Activated B cell treated with CpG ODN at 0.5 μM for 24 hours (primary cell): ENCODE measurements at regions not wholly inside any gene's neighbourhood (a gene's known extent, or its start where the extent isn't known, plus 50 kb on each side); places are given as distances from the start of the nearest gene placed in this dataset.
"Not testable (repeated sequence)": the region's sequence is repeated elsewhere in the genome, so short reads cannot be mapped to it uniquely, and the experiment has no call there.

Source experiments
- ATAC-seq: fragments of 200-7000 bp; cut with Tn5 transposase; one replicate; pipeline ENCODE4 v1.10.0; 2021; ENCODE audit warnings: low read depth, mild to moderate bottlenecking, moderate library complexity
- CTCF ChIA-PET: fragments of 350-600 bp; sonication (Branson Sonifier 250); formaldehyde crosslinking; loops from one replicate; lab custom pipeline; 2021; ENCODE audit warnings: antibody characterized with exemption; lab: Charles Lee
- POLR2A ChIA-PET: fragments of 350-600 bp; sonication (Branson Sonifier 250); formaldehyde crosslinking; loops from one replicate; lab custom pipeline; 2021; ENCODE audit warnings: antibody characterized with exemption; lab: Charles Lee
- DNase-seq: peaks from one replicate; pipeline ENCODE4 v3.0.0; 2022
- H3K27ac Mint-ChIP-seq: one replicate; pipeline ENCODE4 v1.8.0; 2020; ENCODE audit warnings: mixed read lengths
- H3K27me3 Mint-ChIP-seq: one replicate; pipeline ENCODE4 v1.8.0; 2021; ENCODE audit warnings: mixed read lengths
- H3K36me3 Mint-ChIP-seq: one replicate; pipeline ENCODE4 v1.8.0; 2021; ENCODE audit warnings: low read depth, mixed read lengths
- H3K4me1 Mint-ChIP-seq: one replicate; pipeline ENCODE4 v1.8.0; 2021; ENCODE audit warnings: mixed read lengths
- H3K4me3 Mint-ChIP-seq: one replicate; pipeline ENCODE4 v1.8.0; 2020; ENCODE audit warnings: mild to moderate bottlenecking, mixed read lengths
- H3K9me3 Mint-ChIP-seq: one replicate; pipeline ENCODE4 v1.8.0; 2020; ENCODE audit warnings: mixed read lengths
- CTCF ChIP-seq: fragments of 200-600 bp; IDR thresholded peaks from one replicate; pipeline ENCODE4 v1.8.0; 2022; ENCODE audit warnings: antibody characterized with exemption, mild to moderate bottlenecking
- intact Hi-C: fragments of 100-400 bp; cut with micrococcal nuclease; formaldehyde crosslinking; loops from one replicate; pipeline ENCODE4 v1.15.1; 2024

GRCh38 chr1:181181792-181182585, 93.5 kb downstream of the IER5 start:
- intact Hi-C loops, result no loop called here
- H3K4me1 Mint-ChIP-seq, result no peaks in the 10 kb centered on the region
- H3K4me3 Mint-ChIP-seq, result no peak overlapping the region
- peaks cover 3% of the 10 kb centered on the region for H3K9me3 Mint-ChIP-seq
- POLR2A ChIA-PET, result no interaction called here
- ATAC-seq, result no peak
- CTCF ChIA-PET, result no interaction called here
- H3K27me3 Mint-ChIP-seq, result peaks cover 38% of the 10 kb centered on the region
- DNase-seq, result no peak
- TF ChIP-seq CTCF, result no peak
- H3K36me3 Mint-ChIP-seq, result no peaks in the 10 kb centered on the region
- no peak overlapping the region for H3K27ac Mint-ChIP-seq

- DNase-seq, result no peak
- Mint-ChIP-seq H3K4me1 (peaks cover 2% of the 10 kb centered on the region), H3K4me3 (no peak overlapping the region), H3K9me3 (peaks cover 3% of the 10 kb centered on the region), H3K36me3 (no peaks in the 10 kb centered on the region), H3K27ac (no peak overlapping the region), H3K27me3 (peaks cover 52% of the 10 kb centered on the region)
- ATAC-seq, result no peak
- no peak for TF ChIP-seq CTCF
- ChIA-PET CTCF (no interaction called here), POLR2A (no interaction called here)
- intact Hi-C loops, result no loop called here
Measured at GRCh38 chr1:181184621-181185020, 96.1 kb downstream of the IER5 start.

GRCh38 chr1:181185461-181185860, 97.0 kb downstream of the IER5 start:
- Mint-ChIP-seq H3K9me3 (peaks cover 3% of the 10 kb centered on the region), H3K4me3 (no peak overlapping the region), H3K27ac (no peak overlapping the region), H3K27me3 (peaks cover 50% of the 10 kb centered on the region), H3K36me3 (no peaks in the 10 kb centered on the region), H3K4me1 (peaks cover 4% of the 10 kb centered on the region)
- ChIA-PET POLR2A (no interaction called here), CTCF (no interaction called here)
- DNase-seq (no peak), ATAC-seq (no peak)
- TF ChIP-seq CTCF, result no peak
- intact Hi-C loops, result no loop called here

- peaks cover 50% of the 10 kb centered on the region for H3K27me3 Mint-ChIP-seq
- intact Hi-C loops, H3K9me3 Mint-ChIP-seq, H3K4me3 Mint-ChIP-seq, CTCF ChIA-PET, DNase-seq, POLR2A ChIA-PET, ATAC-seq, H3K36me3 Mint-ChIP-seq, H3K4me1 Mint-ChIP-seq, H3K27ac Mint-ChIP-seq: not testable (repeated sequence)
Measured at GRCh38 chr1:181186133-181186532, 97.6 kb downstream of the IER5 start.

- ChIA-PET CTCF (no interaction called here), POLR2A (no interaction called here)
- TF ChIP-seq CTCF, result no peak
- peaks cover 4% of the 10 kb centered on the region for H3K4me1 Mint-ChIP-seq
- no peak overlapping the region for H3K27ac Mint-ChIP-seq
- peaks cover 50% of the 10 kb centered on the region for H3K27me3 Mint-ChIP-seq
- ATAC-seq (no peak), DNase-seq (no peak)
- H3K4me3 Mint-ChIP-seq, result no peak overlapping the region
- H3K36me3 Mint-ChIP-seq, result no peaks in the 10 kb centered on the region
- intact Hi-C loops, result no loop called here
- peaks cover 3% of the 10 kb centered on the region for H3K9me3 Mint-ChIP-seq
Measured at GRCh38 chr1:181187337-181188126, 99.0 kb downstream of the IER5 start.
